Fibroblast of skin of scalp (primary cell): ENCODE measurements at regions not wholly inside any gene's neighbourhood (a gene's known extent, or its start where the extent isn't known, plus 50 kb on each side); places are given as distances from the start of the nearest gene placed in this dataset.

Experiments
- DNase-seq: peaks from one replicate; pipeline ENCODE4 v3.0.0-alpha.2; 2013

- DNase-seq: no peak
These were observed 156.8 kb upstream of the PWP1 start for GRCh38 chr12:107528731-107529365.

DNA sequence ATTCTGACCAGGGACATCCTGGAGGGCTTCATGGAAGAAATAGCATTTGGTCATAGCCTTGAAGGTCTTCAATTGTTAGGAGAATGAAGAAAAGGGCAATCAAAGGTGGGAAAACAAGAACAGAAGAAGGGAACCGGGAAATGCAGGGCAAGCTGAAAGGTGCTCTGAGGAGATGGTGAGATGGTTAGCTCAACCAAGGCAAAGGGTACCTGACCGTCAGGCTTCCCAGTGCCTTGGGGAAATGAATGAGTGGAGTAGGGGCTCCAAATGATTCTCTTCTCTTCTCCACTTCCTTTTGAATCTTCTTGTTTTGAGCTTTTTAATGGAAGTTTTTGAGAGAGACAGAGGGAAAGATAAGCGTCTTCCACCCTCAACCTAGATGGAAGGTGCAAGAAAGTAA, 155.6 kb upstream of the PWP1 start:
- no peak for DNase-seq

DNA sequence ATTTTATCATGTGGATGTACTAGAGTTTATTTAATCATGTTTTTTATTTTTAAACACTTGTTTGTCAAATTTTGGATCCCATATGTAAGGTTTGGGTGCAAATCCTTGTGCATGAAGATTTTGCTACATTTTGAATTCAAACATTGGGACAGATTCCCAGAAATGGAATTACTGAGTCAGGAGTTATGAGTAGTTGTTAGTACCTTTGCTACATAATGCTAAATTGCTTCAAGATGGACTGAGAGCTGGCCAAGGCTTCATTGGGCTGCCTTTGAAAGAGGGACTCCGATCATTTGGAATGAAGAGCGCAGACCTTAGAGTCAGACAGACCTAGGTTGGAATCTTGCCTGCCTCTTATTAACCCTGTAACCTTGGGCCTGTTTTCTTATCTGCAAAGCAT, 154.9 kb upstream of the PWP1 start:
- no peak for DNase-seq

- DNase-seq: no peak
These were observed 152.4 kb upstream of the PWP1 start for GRCh38 chr12:107533218-107533617.

- peak; percentile 46 for DNase-seq
These were observed 149.0 kb upstream of the PWP1 start for GRCh38 chr12:107536613-107537012.

DNA sequence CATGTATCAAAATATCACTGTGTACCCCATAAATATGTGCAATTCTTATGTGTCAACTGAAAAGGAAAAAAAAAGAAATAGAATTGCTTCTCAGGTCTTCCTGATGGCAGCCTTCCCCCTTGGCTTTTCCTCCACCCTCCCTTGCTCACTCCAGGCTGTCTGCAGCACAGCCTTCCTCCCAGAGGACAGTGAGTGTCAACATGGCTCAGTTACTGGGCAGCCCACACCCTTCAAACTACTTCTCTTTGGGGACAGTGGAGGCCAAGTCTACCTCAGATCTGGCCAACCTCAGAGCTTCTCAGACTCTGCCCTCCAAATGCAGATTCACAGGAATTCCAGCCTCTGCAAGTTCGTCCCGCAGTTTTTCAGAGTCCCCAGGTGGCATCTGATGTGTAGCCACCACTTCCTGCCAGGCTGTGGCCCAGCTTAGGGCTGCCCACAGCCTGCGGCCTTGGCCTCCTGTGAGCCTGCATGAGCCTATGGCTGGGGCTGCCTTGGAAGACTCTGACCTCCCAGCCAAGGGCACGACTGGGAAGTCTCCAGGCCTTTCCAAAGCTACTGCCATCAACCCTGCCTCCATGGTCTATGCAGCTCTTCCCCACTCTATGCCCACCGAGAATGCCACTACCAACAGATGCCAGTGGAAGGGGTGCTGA, 148.0 kb upstream of the PWP1 start:
- no peak for DNase-seq

GRCh38 chr12:107539196-107539939, 146.2 kb upstream of the PWP1 start:
- DNase-seq: no peak

DNA sequence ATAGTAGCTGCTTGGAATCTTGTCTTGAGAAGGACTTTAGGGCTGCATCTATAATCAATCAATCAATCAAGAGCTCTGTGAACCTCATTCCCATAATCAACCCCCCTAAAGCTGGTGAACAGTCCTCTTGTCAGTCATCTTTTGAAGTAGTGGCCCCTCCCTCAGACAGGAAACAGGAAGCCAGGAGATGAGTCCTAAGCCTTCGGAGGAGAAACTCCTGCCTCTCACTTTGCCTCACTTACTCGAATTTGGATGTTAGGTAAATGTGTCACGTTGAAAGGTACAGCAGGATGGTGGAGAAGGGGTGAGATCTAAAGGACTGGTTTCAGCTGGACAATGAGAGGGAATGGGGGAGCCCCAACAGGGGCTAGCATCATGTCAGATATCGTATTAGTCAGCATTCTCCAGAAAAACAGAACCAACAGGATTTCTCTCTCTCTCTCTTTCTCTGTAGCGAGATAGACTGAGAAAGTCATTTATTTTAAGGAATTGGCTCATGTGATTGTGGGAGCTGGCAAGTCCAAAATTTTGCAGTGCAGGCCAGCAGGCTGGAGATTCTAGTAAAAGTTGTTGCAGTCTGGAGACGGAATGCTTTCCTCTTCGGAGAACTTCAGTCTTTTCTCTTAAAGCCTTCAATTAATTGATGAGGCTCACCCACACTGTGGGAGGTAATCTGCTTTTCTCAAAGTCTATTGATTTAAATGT, 144.4 kb upstream of the PWP1 start:
- DNase-seq: no peak

GRCh38 chr12:107543416-107543815, 142.2 kb upstream of the PWP1 start:
- DNase-seq: no peak

DNA sequence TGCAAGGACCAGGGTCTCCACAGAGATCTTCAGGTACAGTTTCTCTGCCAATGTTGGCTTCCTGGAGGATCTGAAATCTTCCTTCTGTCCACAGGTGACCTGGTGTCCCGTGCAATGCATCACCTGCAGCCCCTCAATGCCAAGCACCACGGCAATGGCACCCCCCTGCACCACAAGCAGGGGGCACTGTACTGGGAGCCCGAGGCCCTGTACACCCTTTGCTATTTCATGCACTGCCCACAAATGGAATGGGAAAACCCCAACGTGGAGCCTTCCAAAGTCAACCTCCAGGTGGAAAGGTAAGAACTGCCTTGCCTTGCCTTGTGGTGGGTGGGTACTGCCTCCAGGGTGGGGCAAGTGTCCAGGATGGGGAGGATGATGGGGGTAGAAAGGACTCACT, 141.8 kb upstream of the PWP1 start:
- DNase-seq: no peak

DNA sequence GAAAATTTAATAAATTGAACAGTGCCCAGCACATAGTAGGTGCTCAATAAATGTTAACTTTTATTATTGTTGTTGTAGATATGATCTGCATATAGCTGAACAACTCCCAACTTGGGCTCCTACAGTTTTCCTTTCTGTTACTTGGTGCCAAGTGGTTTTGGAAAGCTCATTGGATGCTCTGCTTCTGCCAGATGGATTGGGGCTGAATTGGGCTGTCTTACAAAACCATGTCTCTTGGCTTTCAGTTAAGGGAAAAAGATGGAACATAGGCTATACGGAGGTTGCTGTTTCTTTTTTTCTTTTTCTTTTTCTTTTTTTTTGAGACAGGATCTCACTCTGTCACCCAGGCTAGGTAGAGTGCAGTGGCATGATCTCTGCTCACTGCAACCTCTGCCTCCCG, 140.7 kb upstream of the PWP1 start:
- no peak for DNase-seq

DNA sequence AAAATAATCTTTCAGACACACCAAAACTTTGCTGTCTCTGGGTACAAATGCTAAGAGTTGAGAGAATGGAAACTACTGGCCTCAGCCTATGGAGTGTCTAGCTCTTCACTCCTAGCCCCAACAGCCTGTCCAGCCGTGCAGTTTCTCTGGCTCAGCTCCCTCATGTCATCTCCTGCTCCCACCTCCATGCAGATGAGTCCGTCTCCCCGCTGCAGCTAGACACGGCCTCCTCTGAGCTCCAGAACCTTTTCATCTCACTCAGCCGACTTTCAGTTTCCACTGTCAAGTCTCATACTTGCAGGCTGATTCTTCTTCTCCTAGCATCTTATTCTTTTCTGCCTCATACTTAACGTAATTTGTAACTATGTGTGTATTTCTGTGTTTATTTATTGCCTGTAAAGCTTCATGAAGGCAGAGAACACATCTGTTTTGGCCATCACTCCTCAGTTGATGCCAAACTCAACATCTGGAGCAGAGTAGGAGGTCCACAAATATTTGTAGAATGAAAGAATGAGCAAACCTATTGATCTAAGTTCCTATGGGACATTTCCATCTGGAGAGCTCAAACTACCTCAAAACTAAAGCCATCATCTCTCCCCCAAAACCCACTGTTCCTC, 139.8 kb upstream of the PWP1 start:
- DNase-seq: peak; percentile 28

DNA sequence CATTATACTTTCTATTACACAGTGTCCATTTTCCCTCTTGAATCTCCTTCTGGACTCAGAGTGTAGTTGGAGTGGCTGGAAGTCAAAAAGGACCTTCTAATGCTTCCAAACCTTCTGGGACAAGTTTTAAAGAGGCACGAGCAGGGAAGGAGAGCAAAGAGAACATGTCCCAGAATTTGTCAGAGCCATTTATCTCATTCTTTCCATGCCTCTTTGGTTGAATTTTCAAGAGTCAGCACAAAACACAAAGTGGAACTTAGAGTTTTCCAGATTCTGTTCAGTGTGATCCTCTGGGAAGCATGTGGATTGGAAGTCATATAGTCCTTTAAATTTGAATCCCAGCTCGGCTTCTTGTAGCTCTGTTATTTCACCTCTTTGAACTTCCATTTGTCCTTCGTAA, 138.2 kb upstream of the PWP1 start:
- no peak for DNase-seq

- no peak for DNase-seq
These were observed 135.7 kb upstream of the PWP1 start for GRCh38 chr12:107549651-107550480.

DNA sequence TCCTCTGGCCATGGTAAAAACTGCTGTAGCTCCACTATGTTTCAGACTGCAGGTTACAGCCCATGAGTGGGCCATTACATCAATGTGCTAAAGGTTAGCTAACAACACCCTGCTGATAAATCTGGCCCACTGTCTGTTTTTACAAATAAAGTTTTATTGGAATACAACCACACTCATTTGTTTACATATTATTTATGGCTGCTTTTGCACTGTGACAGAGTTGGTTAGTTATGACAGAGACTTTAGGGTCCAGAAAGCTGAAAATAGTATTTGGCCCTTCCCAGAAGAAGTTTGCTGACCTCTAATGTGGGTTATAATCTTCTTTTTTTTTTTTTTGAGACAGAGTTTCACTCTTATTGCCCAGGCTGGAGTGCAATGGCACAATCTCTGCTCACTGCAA, 134.2 kb upstream of the PWP1 start:
- DNase-seq: no peak

DNA sequence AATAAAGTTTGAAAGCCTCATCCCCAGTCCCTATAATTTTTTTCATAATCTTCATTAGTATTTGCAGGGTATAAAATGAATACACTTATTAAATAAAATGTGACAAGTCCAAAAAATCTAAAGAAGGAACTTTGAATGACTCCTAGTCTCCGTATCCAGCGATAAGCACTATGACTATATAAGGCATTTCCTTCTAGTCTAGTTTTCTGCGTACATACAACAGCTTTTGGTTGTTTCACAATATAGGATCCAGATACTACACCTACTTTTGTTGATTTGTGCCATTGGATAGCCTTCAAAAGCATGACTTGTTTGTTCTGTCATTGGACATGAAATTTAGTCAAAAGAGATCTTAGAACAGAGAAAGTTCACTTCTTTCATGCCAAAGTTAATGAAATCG, 133.3 kb upstream of the PWP1 start:
- DNase-seq: no peak

GRCh38 chr12:107553211-107553765, 132.3 kb upstream of the PWP1 start:
- DNase-seq: no peak

DNA sequence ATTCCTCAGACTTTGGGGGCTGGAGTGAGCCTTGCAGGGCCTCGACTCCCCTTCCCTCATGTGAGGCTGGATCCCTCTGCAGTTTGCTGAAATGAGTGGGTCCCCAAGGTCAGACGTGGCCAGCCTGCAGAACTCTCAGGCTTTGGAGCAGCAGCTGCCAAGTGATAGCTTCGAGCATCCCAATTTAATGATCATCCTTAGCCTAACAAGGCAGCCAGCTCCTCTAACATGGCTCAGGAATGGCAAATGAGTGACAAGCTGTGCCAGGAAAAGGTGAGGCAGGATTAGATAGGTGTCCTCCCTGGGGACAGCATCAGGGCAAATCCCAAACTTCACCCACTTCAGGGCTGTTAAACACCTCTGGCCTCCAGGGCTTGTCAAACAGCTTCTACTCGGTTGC, 130.7 kb upstream of the PWP1 start:
- DNase-seq: no peak

- DNase-seq: no peak
These were observed 128.6 kb upstream of the PWP1 start for GRCh38 chr12:107557026-107557425.

DNA sequence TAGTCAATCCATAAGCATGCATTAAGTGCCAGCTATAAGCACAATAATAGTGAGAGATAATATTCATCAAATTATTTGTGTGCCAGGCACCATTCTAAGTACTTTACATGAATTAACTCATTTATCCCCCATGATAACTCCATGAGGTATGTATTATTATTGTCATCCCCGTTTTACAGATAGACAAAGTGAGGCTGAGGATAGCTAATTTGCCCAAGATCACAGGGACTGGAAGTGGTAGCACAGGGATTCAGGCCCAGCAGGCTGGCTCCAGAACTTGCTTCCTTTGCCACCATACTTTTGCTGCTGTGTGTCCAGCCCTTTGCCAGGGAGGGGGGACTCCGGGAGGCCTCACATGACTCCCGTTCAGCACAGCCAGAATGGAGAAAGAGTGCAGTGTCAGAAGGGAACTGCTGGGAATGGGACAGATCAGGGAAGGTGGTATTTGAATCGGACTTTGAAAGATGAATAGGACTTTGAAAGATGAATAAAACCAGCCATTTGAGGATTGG, 128.0 kb upstream of the PWP1 start:
- no peak for DNase-seq

DNA sequence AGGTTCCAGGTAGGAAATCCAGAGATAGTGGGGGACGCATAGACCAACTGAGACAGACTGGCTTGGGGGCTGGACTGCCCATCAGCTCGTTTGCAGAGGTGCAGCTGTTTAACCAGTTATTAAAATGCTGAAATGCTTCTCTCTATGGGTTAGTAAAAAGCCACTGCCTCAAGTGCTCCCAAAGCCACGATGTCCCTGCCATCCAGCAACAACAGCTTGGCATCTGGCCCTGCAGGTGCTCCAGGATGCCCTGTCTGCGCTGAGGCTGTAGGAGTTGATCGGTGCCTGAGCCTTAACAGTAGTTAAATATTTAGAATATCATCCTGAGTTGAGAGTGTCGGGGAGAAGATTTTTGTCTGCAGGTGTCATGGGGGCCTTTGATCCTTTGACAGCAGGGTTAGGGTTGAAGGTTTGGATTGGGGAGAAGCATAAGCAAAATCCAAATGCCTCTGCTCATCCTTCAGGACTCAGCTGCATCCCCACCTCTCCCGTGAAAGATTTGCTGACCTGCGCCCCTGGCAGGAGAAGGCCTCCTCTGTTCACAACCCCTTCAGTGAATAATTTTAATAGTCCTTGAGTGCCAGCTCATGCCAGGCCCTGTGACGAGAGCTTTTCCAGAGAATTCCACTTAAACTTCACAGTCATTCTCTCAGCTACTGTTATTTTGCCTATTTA, 127.3 kb upstream of the PWP1 start:
- no peak for DNase-seq
